Vagina (tissue), 2 donors: ENCODE measurements at regions not wholly inside any gene's neighbourhood (a gene's known extent, or its start where the extent isn't known, plus 50 kb on each side); places are given as distances from the start of the nearest gene placed in this dataset.

Experiments used
- POLR2A ChIP-seq, 2 donors: fragments of 450-650 bp; IDR thresholded peaks; one replicate each; pipeline ENCODE4 v1.6.1; 2017; ENCODE audit warnings: antibody characterized with exemption in 2 of 2, mild to moderate bottlenecking in 2 of 2, moderate library complexity in 2 of 2
- POLR2AphosphoS5 ChIP-seq, 2 donors: sonication (generic); formaldehyde crosslinking; IDR thresholded peaks; one replicate each; pipeline ENCODE4 v1.9.0; 2017; ENCODE audit warnings: antibody characterized with exemption in 2 of 2, mild to moderate bottlenecking in 2 of 2, low read depth in 1 of 2; ENCODE audit not compliant: insufficient read depth in 1 of 2
- TF ChIP-seq, protein P1 (sequence below), 3 experiments: fragments of 450-650 bp in 2 of 3; fragments of 200-600 bp in 1 of 3; sonication (generic) in 1 of 3; IDR thresholded peaks; one replicate each; pipeline ENCODE4 v1.5.1; 2017 to 2019; ENCODE audit warnings: antibody characterized with exemption in 3 of 3, mild to moderate bottlenecking in 2 of 3, moderate library complexity in 2 of 3

DNA sequence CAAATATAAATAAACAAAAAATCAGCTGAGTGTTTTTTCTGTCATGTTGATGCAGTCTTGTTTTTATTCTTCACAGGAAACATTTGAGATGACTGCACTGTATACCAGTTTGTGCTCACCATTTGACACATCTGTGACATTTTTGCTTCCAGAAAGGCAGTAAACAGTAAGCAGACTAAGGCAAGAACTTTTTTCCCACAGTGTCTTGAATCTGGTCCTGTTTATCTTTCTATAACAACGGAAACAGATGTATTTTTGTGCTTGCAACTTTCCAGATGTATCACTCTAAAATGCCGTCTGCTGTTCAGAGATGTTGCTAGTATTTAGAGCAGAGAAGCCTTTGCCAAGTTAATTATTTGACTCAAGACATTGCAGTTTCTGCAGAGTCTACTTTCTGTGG, 105.5 kb downstream of the ZC3H11B start:
- TF ChIP-seq, protein P1, sequence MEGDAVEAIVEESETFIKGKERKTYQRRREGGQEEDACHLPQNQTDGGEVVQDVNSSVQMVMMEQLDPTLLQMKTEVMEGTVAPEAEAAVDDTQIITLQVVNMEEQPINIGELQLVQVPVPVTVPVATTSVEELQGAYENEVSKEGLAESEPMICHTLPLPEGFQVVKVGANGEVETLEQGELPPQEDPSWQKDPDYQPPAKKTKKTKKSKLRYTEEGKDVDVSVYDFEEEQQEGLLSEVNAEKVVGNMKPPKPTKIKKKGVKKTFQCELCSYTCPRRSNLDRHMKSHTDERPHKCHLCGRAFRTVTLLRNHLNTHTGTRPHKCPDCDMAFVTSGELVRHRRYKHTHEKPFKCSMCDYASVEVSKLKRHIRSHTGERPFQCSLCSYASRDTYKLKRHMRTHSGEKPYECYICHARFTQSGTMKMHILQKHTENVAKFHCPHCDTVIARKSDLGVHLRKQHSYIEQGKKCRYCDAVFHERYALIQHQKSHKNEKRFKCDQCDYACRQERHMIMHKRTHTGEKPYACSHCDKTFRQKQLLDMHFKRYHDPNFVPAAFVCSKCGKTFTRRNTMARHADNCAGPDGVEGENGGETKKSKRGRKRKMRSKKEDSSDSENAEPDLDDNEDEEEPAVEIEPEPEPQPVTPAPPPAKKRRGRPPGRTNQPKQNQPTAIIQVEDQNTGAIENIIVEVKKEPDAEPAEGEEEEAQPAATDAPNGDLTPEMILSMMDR (IDR thresholded peaks at IDR 0.05) = no peak
- TF ChIP-seq POLR2AphosphoS5 (IDR thresholded peaks at IDR 0.05; ENCODE audit: insufficient read depth in 1 of 2, low read depth in 1 of 2) (no peak), POLR2A (IDR thresholded peaks at IDR 0.05) (no peak)
